HUES64 (cell line): ENCODE measurements at regions not wholly inside any gene's neighbourhood (a gene's known extent, or its start where the extent isn't known, plus 50 kb on each side); places are given as distances from the start of the nearest gene placed in this dataset.

Source experiments
- H3K27ac ChIP-seq: 2 replicates; pipeline ENCODE4 v1.7.0; 2013; ENCODE audit warnings: low read depth, low read length, inconsistent platforms
- H3K27me3 ChIP-seq: 2 replicates; pipeline ENCODE4 v1.6.1; 2013; ENCODE audit warnings: mild to moderate bottlenecking, low read length; ENCODE audit not compliant: insufficient read depth
- H3K36me3 ChIP-seq: 2 replicates; pipeline ENCODE4 v1.6.1; 2013; ENCODE audit warnings: mild to moderate bottlenecking, low read length; ENCODE audit not compliant: insufficient read depth
- H3K4me1 ChIP-seq: 2 replicates; pipeline ENCODE4 v1.6.1; 2013; ENCODE audit warnings: mild to moderate bottlenecking, low read length, moderate library complexity; ENCODE audit not compliant: insufficient read depth
- H3K4me3 ChIP-seq: 2 replicates; pipeline ENCODE4 v1.5.1; 2013; ENCODE audit warnings: mild to moderate bottlenecking, low read length, moderate library complexity
- H3K9ac ChIP-seq: 2 replicates; pipeline ENCODE4 v1.6.1; 2013; ENCODE audit warnings: mild to moderate bottlenecking, low read depth, low read length
- H3K9me3 ChIP-seq: 2 replicates; pipeline ENCODE4 v1.6.1; 2013; ENCODE audit warnings: low read depth, low read length; ENCODE audit not compliant: insufficient read depth
- WGBS: fragments of 150-250, 120-280 bp; methylation state at CpG from one replicate; pipeline ENCODE4 v1.1.7; 2013; ENCODE audit warnings: missing lambda C conversion rate; 5-methylcytosine and 5-hydroxymethylcytosine counted together

DNA sequence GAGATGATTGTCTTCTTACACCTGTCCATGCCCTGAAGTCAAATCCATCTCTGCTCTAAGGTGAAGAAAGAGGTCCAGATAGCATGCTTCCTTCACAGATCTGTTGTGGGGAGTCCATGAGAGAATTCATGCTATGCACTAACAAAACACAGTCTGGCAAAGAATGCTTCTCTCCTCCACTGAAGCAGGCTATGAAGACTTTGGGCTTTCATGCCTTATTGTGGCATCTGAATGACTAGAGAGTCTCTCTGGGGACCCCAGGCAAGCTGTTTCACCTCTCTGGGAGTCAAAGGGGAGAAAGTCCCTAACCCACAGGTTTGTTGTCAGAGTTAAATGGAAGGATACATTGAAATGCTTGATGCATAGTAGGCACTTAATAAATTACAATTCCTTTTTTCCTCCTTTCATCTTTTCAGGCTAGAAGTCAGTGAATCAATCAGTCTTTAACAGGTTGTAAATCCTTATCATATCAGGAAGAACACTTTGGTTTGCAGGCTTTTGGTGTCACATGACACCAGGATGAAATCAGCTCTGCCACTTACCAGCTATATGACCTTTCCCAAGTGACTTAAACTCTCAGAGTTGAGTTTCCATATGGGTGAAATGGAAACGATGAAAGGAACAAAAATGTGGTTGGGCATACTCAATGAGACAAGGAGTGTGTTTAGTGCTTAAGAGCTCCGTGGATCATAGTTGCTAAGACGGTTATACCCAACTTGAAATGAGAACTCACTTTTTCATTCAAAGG is 200.1 kb upstream of the DAB1 start:
- Histone ChIP-seq H3K27me3 (no peaks in the 10 kb centered on the region), H3K36me3 (no peaks in the 10 kb centered on the region), H3K9ac (no peak overlapping the region), H3K4me1 (peaks cover 41% of the 10 kb centered on the region), H3K4me3 (no peak overlapping the region), H3K27ac (peak overlapping the region; percentile 14; the same call in 1 of the 2 replicates), H3K9me3 (no peaks in the 10 kb centered on the region)
- 64% methylated on average over 3 of the region's 3 CpGs for WGBS

GRCh38 chr1:57623039-57623790 is 199.4 kb upstream of the DAB1 start:
- H3K4me3 ChIP-seq, result no peak overlapping the region
- no peaks in the 10 kb centered on the region for H3K36me3 ChIP-seq
- H3K9ac ChIP-seq, result no peak overlapping the region
- H3K27ac ChIP-seq, result peak overlapping the region; percentile 14; the same call in 1 of the 2 replicates
- WGBS, result 35% methylated on average over 18 of the region's 18 CpGs
- peaks cover 41% of the 10 kb centered on the region for H3K4me1 ChIP-seq
- no peaks in the 10 kb centered on the region for H3K27me3 ChIP-seq
- no peaks in the 10 kb centered on the region for H3K9me3 ChIP-seq

GRCh38 chr1:57621776-57622175 is 197.9 kb upstream of the DAB1 start:
- no CpG with 5 or more reads among the region's 1 CpG for WGBS
- no peak overlapping the region for H3K27ac ChIP-seq
- peaks cover 41% of the 10 kb centered on the region for H3K4me1 ChIP-seq
- no peak overlapping the region for H3K9ac ChIP-seq
- no peaks in the 10 kb centered on the region for H3K9me3 ChIP-seq
- no peak overlapping the region for H3K4me3 ChIP-seq
- no peaks in the 10 kb centered on the region for H3K36me3 ChIP-seq
- no peaks in the 10 kb centered on the region for H3K27me3 ChIP-seq

DNA sequence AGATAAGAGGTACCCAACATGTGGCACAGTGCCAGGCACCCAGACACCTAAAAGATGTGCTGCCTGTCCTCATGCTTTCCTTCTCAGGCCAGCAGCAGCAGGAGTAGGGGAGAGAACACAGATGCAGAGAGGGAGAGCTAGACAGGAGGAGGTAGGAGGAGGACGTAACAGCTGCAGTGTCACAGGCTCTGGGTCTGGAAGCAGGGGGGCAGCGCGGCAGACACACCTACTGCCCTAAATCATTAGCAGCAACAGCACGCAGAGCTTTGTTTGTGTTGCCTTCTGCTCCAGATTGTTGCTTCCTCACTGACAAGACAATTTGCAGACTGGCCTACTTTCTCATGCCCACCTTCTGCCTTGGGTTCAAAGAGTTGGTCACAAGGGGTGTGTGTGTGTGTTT is 196.7 kb upstream of the DAB1 start:
- WGBS, result 68% methylated on average over 4 of the region's 4 CpGs
- Histone ChIP-seq H3K36me3 (no peaks in the 10 kb centered on the region), H3K4me3 (no peak overlapping the region), H3K9me3 (no peaks in the 10 kb centered on the region), H3K27me3 (no peaks in the 10 kb centered on the region), H3K9ac (no peak overlapping the region), H3K27ac (no peak overlapping the region), H3K4me1 (peaks cover 35% of the 10 kb centered on the region)

DNA sequence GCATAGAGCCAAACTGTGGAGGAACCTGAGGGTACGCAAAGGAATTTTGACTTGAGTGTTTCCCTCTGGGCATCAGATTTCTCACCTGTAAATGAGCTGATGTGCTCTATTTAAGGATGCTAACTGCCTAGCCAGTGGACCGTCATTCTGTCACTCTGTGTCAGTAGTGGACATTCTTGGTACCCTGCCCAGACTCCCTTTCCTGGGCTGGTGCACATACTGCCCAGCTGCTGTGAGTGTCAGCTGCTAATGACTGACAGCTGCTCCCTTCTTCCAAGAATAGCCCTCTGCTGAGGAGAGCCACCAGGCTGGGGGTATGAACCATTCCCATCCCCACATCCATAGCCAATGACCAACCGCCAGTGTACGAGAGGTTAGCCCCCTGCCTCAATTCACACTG is 193.1 kb upstream of the DAB1 start:
- H3K36me3 ChIP-seq, result no peaks in the 10 kb centered on the region
- H3K9ac ChIP-seq, result no peak overlapping the region
- WGBS, result 97% methylated on average over 4 of the region's 4 CpGs
- no peaks in the 10 kb centered on the region for H3K27me3 ChIP-seq
- H3K27ac ChIP-seq, result no peak overlapping the region
- no peaks in the 10 kb centered on the region for H3K9me3 ChIP-seq
- peaks cover 8% of the 10 kb centered on the region; the same call in 1 of the 2 replicates for H3K4me1 ChIP-seq
- H3K4me3 ChIP-seq, result no peak overlapping the region

DNA sequence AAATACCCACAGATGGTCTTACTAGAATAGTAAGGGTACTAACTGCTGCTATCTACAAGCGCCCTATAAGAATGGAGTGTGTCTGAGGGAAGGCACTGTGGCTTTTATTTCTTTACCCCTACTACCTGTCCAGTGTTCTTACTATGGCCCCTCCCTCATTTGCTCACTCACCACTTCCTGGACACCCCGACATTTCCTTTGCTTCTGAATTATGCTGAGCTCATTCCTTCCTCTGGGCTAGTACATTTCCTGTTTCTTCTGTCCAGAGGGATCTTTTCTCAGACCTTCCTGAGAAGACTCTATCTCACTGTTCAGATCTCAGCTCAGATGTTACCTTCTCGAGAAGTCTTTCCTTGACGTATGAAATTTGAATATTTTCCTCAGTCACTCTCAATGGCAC is 192.1 kb upstream of the DAB1 start:
- WGBS, result 93% methylated on average over 3 of the region's 4 CpGs

DNA sequence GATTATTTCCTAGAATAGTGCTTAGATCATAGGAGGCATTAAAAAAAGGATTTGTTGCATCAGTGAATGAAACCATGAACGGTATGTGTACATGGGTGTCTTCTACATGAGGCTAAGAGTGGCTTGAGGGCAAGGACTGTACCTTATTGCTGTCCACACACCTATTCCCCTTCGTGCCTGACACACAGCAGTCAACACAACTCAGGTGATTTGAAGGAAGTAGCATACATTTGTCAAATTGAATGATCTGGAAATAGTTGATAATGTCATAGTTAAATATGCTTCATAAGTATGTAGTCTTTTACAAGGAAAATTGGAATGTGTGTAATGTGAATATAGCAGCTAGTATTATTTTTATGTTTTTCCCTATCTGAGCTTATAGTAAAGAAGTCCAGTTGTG is 189.0 kb upstream of the DAB1 start:
- Histone ChIP-seq H3K9me3 (no peaks in the 10 kb centered on the region), H3K27ac (no peak overlapping the region), H3K9ac (no peak overlapping the region), H3K4me3 (no peak overlapping the region), H3K4me1 (no peaks in the 10 kb centered on the region), H3K36me3 (no peaks in the 10 kb centered on the region), H3K27me3 (no peaks in the 10 kb centered on the region)
- 87% methylated on average over 2 of the region's 2 CpGs for whole genome bisulfite sequencing

More for the DNA sequence above, 192.1 kb upstream of the DAB1 start:
- H3K27me3 ChIP-seq, result no peaks in the 10 kb centered on the region
- H3K36me3 ChIP-seq, result no peaks in the 10 kb centered on the region
- H3K4me1 ChIP-seq, result peaks cover 7% of the 10 kb centered on the region; the same call in 1 of the 2 replicates
- H3K4me3 ChIP-seq, result no peak overlapping the region
- no peak overlapping the region for H3K9ac ChIP-seq
- no peaks in the 10 kb centered on the region for H3K9me3 ChIP-seq
- no peak overlapping the region for H3K27ac ChIP-seq

DNA sequence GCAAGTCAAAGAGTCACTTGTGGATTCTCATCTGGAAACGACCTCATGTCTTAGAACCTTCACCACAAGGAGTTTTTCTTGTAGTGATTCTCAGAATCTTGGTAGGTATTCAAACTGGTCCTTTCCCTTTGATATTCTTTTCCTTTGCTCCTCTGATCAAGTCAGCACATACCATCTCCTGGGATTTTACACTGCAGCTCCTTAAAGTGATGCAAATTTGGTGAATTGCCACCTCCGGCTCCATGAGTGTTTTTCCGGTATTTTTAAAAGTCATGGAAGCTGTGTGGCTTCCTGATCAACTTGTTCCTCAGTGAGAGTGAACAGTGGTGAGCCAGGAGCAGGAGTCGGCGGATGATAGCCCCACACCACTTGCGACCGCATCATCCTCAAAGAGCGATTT is 182.1 kb upstream of the DAB1 start:
- Histone ChIP-seq H3K9ac (no peak overlapping the region), H3K4me1 (peaks cover 28% of the 10 kb centered on the region), H3K9me3 (no peaks in the 10 kb centered on the region), H3K4me3 (no peak overlapping the region), H3K27me3 (no peaks in the 10 kb centered on the region), H3K27ac (peak overlapping the region; percentile 50; the same call in 1 of the 2 replicates), H3K36me3 (no peaks in the 10 kb centered on the region)
- 38% methylated on average over 7 of the region's 8 CpGs for WGBS

DNA sequence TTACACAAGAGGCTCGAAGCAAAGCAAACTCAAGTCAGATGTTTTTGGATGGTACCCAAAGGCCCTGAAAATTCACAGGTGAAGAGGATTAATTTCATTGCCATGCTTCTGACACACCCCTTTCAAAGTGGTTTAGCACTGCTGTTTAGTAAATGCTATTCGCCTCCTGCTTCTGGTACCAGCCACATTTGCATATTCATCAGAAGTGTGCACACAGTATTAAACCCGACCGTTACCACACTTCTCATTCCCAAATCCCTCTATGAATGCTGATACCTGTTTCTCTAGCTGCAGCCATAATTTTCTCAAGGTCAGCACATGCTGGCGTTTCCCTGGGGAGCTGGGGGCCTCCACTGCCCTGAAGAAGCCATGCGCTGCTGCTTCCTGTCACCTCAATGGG is 179.8 kb upstream of the DAB1 start:
- H3K27me3 ChIP-seq, result no peaks in the 10 kb centered on the region
- H3K36me3 ChIP-seq, result no peaks in the 10 kb centered on the region
- 82% methylated on average over 6 of the region's 6 CpGs for WGBS
- H3K4me1 ChIP-seq, result peaks cover 50% of the 10 kb centered on the region
- no peak overlapping the region for H3K27ac ChIP-seq
- H3K9ac ChIP-seq, result no peak overlapping the region
- no peaks in the 10 kb centered on the region for H3K9me3 ChIP-seq
- no peak overlapping the region for H3K4me3 ChIP-seq

GRCh38 chr1:57600424-57600823 is 176.6 kb upstream of the DAB1 start:
- Histone ChIP-seq H3K4me3 (no peak overlapping the region), H3K4me1 (peaks cover 72% of the 10 kb centered on the region), H3K36me3 (no peaks in the 10 kb centered on the region), H3K9ac (peak overlapping the region; percentile 0; the same call in 1 of the 2 replicates), H3K9me3 (no peaks in the 10 kb centered on the region), H3K27ac (peak overlapping the region; percentile 81), H3K27me3 (no peaks in the 10 kb centered on the region)
- 3% methylated on average over 3 of the region's 3 CpGs for WGBS

- Histone ChIP-seq H3K27me3 (no peaks in the 10 kb centered on the region), H3K9ac (peak overlapping the region; percentile 0; the same call in 1 of the 2 replicates), H3K36me3 (no peaks in the 10 kb centered on the region), H3K9me3 (no peaks in the 10 kb centered on the region), H3K4me1 (peaks cover 66% of the 10 kb centered on the region), H3K4me3 (no peak overlapping the region), H3K27ac (peak overlapping the region; percentile 81)
- 42% methylated on average over 8 of the region's 8 CpGs for WGBS
Measured at GRCh38 chr1:57599236-57599994, 175.6 kb upstream of the DAB1 start.
